PC-3 (cell line): ENCODE measurements at regions not wholly inside any gene's neighbourhood (a gene's known extent, or its start where the extent isn't known, plus 50 kb on each side); places are given as distances from the start of the nearest gene placed in this dataset.

Experiments used
- ATAC-seq: fragments of 200-7000 bp; cut with Tn5 transposase; 2 replicates; pipeline ENCODE4 v1.9.1; 2020; ENCODE audit warnings: mild to moderate bottlenecking, moderate library complexity
- BruUV-seq: library from RNA; stranded (reverse); fragments of 400-500 nt; replicated peaks from 2 replicates; lab custom pipeline; 2021; lab: Mats Ljungman, UMichigan
- CTCF ChIA-PET: fragments of 300-600 bp; sonication (Branson Sonifier 250); formaldehyde crosslinking; loops from one replicate; lab custom pipeline; 2022; ENCODE audit warnings: antibody characterized with exemption; lab: Charles Lee
- POLR2A ChIA-PET: fragments of 300-600 bp; sonication (Branson Sonifier 250); formaldehyde crosslinking; loops from one replicate; lab custom pipeline; 2022; ENCODE audit warnings: antibody characterized with exemption; ENCODE audit not compliant: unreplicated experiment; lab: Charles Lee
- DNase-seq: peaks from one replicate; pipeline ENCODE4 v3.0.0-alpha.2; 2015
- H2AFZ ChIP-seq: fragments of 300-600 bp; sonication (generic); 2 replicates; pipeline ENCODE4 v1.6.0; 2016; ENCODE audit warnings: antibody characterized with exemption, low read length
- H3F3A ChIP-seq: fragments of 300-600 bp; sonication (generic); one replicate; pipeline ENCODE4 v1.6.0; 2017; ENCODE audit warnings: antibody characterized with exemption, low read length, control low read depth, mild to moderate bottlenecking; ENCODE audit not compliant: unreplicated experiment
- H3K27ac ChIP-seq: fragments of 300-600 bp; sonication (generic); 2 replicates; pipeline ENCODE4 v1.5.1; 2016; ENCODE audit warnings: mild to moderate bottlenecking, low read length
- H3K27me3 ChIP-seq: fragments of 300-600 bp; sonication (generic); 2 replicates; pipeline ENCODE4 v1.6.1; 2016; ENCODE audit warnings: low read length, mixed read lengths
- H3K36me3 ChIP-seq: fragments of 300-600 bp; sonication (generic); 2 replicates; pipeline ENCODE4 v1.6.1; 2016; ENCODE audit warnings: low read depth, mixed run types, low read length, mixed read lengths
- H3K4me1 ChIP-seq: fragments of 300-600 bp; sonication (generic); 2 replicates; pipeline ENCODE4 v1.5.1; 2016; ENCODE audit warnings: low read length; ENCODE audit not compliant: insufficient read depth
- H3K4me2 ChIP-seq: fragments of 300-600 bp; sonication (generic); 2 replicates; pipeline ENCODE4 v1.6.0; 2016; ENCODE audit warnings: low read length
- H3K4me3 ChIP-seq: fragments of 300-600 bp; sonication (generic); 2 replicates; pipeline ENCODE4 v1.5.1; 2016; ENCODE audit warnings: mild to moderate bottlenecking, low read length, mixed read lengths
- H3K79me2 ChIP-seq: fragments of 300-600 bp; sonication (generic); 2 replicates; pipeline ENCODE4 v1.6.1; 2017; ENCODE audit warnings: low read length, mixed read lengths
- H3K9ac ChIP-seq: fragments of 300-600 bp; sonication (generic); 2 replicates; pipeline ENCODE4 v1.6.0; 2016; ENCODE audit warnings: mild to moderate bottlenecking, low read length
- H3K9me2 ChIP-seq: fragments of 300-600 bp; sonication (generic); replicated peaks from 2 replicates; pipeline ENCODE4 v1.6.1; 2016; ENCODE audit warnings: mixed run types, low read length, mixed read lengths
- H3K9me3 ChIP-seq: fragments of 300-600 bp; sonication (generic); 2 replicates; pipeline ENCODE4 v1.6.1; 2016; ENCODE audit warnings: low read length, mixed read lengths
- H4K20me1 ChIP-seq: fragments of 300-600 bp; sonication (generic); 2 replicates; pipeline ENCODE4 v1.6.1; 2016; ENCODE audit warnings: low read length, mixed read lengths
- CTCF ChIP-seq: fragments of 300-600 bp; sonication (generic); conservative IDR thresholded peaks from 2 replicates; pipeline ENCODE4 v1.5.1; 2017; ENCODE audit warnings: antibody characterized with exemption, low read depth, mild to moderate bottlenecking, low read length
- EZH2 ChIP-seq: fragments of 300-600 bp; sonication (generic); IDR thresholded peaks from one replicate; pipeline ENCODE4 v1.6.1; 2017; ENCODE audit warnings: antibody characterized with exemption, mild to moderate bottlenecking, low read length; ENCODE audit not compliant: unreplicated experiment
- EZH2phosphoT487 ChIP-seq: fragments of 300-600 bp; sonication (generic); IDR thresholded peaks from 2 replicates; pipeline ENCODE4 v1.6.1; 2018; ENCODE audit warnings: mild to moderate bottlenecking, antibody characterized with exemption, low read length, borderline replicate concordance
- intact Hi-C: fragments of 100-400 bp; cut with micrococcal nuclease; formaldehyde crosslinking; loops from 2 replicates; pipeline ENCODE4 v1.9.0; 2023

GRCh38 chr1:72915581-72915980 lies 633.2 kb upstream of the NEGR1 start:
- ChIA-PET CTCF (no interaction called here), POLR2A (no interaction called here)
- no peaks in the 10 kb centered on the region for H3F3A ChIP-seq
- H4K20me1 ChIP-seq, result no peaks in the 10 kb centered on the region
- no peak overlapping the region for H3K4me2 ChIP-seq
- H3K9me3 ChIP-seq, result no peaks in the 10 kb centered on the region
- DNase-seq, result no peak
- H3K4me3 ChIP-seq, result no peak overlapping the region
- ATAC-seq, result no peak
- no peak overlapping the region for H3K9ac ChIP-seq
- H2AFZ ChIP-seq, result no peak overlapping the region
- H3K9me2 ChIP-seq, result no peaks in the 10 kb centered on the region
- no peaks in the 10 kb centered on the region for H3K36me3 ChIP-seq
- no peak for TF ChIP-seq EZH2
- no peak for TF ChIP-seq EZH2phosphoT487
- no peak for TF ChIP-seq CTCF
- no peaks in the 10 kb centered on the region for H3K27me3 ChIP-seq
- no TSS peak for BruUV-seq
- H3K79me2 ChIP-seq, result no peaks in the 10 kb centered on the region
- no peak overlapping the region for H3K27ac ChIP-seq
- intact Hi-C loops, result no loop called here
- no peaks in the 10 kb centered on the region for H3K4me1 ChIP-seq

GRCh38 chr1:72911656-72912055 lies 629.3 kb upstream of the NEGR1 start:
- ChIA-PET CTCF (no interaction called here), POLR2A (no interaction called here)
- DNase-seq, result no peak
- no peaks in the 10 kb centered on the region for H3K79me2 ChIP-seq
- no peak overlapping the region for H3K9ac ChIP-seq
- intact Hi-C loops, result no loop called here
- no peaks in the 10 kb centered on the region for H3K4me1 ChIP-seq
- H3K4me2 ChIP-seq, result no peak overlapping the region
- no peaks in the 10 kb centered on the region for H3F3A ChIP-seq
- BruUV-seq, result no TSS peak
- H3K9me3 ChIP-seq, result no peaks in the 10 kb centered on the region
- H3K27me3 ChIP-seq, result no peaks in the 10 kb centered on the region
- no peak for ATAC-seq
- TF ChIP-seq CTCF, result no peak
- TF ChIP-seq EZH2, result no peak
- no peak for TF ChIP-seq EZH2phosphoT487
- no peaks in the 10 kb centered on the region for H3K36me3 ChIP-seq
- H2AFZ ChIP-seq, result no peak overlapping the region
- H3K4me3 ChIP-seq, result no peak overlapping the region
- H3K9me2 ChIP-seq, result no peaks in the 10 kb centered on the region
- no peaks in the 10 kb centered on the region for H4K20me1 ChIP-seq
- no peak overlapping the region for H3K27ac ChIP-seq

- H3K9me2 ChIP-seq, result no peaks in the 10 kb centered on the region
- no peaks in the 10 kb centered on the region for H3K27me3 ChIP-seq
- no TSS peak for BruUV-seq
- H3K9me3 ChIP-seq, result no peaks in the 10 kb centered on the region
- no peaks in the 10 kb centered on the region for H4K20me1 ChIP-seq
- POLR2A ChIA-PET, result no interaction called here
- CTCF ChIA-PET, result no interaction called here
- no peak overlapping the region for H3K9ac ChIP-seq
- no peaks in the 10 kb centered on the region for H3F3A ChIP-seq
- H3K36me3 ChIP-seq, result no peaks in the 10 kb centered on the region
- H3K79me2 ChIP-seq, result peaks cover 44% of the 10 kb centered on the region
- no peak for ATAC-seq
- intact Hi-C loops, result loop anchor here (5.0 to 10.0 kb wide), 2 partner anchors 249 to 611 kb away; partner anchors contain the start of gene NEGR1
- peak overlapping the region; percentile 99 for H3K4me2 ChIP-seq
- H2AFZ ChIP-seq, result no peak overlapping the region
- H3K4me1 ChIP-seq, result peaks cover 30% of the 10 kb centered on the region
- H3K27ac ChIP-seq, result no peak overlapping the region
- DNase-seq, result peak; percentile 15
- TF ChIP-seq EZH2phosphoT487, result no peak
- no peak for TF ChIP-seq EZH2
- no peak for TF ChIP-seq CTCF
- peak overlapping the region; percentile 48; the same call in 1 of the 2 replicates for H3K4me3 ChIP-seq
Measured at GRCh38 chr1:72896256-72896655, 613.9 kb upstream of the NEGR1 start.
